22Rv1 (cell line): ENCODE measurements at regions not wholly inside any gene's neighbourhood (a gene's known extent, or its start where the extent isn't known, plus 50 kb on each side); places are given as distances from the start of the nearest gene placed in this dataset.

Experiments used
- H3K27ac ChIP-seq: fragments of 450-650 bp; 2 replicates; pipeline ENCODE4 v1.5.1; 2017
- CTCF ChIP-seq: fragments of 450-650 bp; IDR thresholded peaks from 2 replicates; pipeline ENCODE4 v1.5.1; 2017; ENCODE audit warnings: mild to moderate bottlenecking
- ZFX ChIP-seq: fragments of 450-650 bp; IDR thresholded peaks from 2 replicates; pipeline ENCODE4 v1.6.1; 2017; ENCODE audit warnings: antibody characterized with exemption, borderline replicate concordance

GRCh38 chr6:114785235-114786127 is 442.7 kb upstream of the HS3ST5 start:
- TF ChIP-seq ZFX, result no peak
- TF ChIP-seq CTCF, result no peak
- no peak overlapping the region for H3K27ac ChIP-seq

GRCh38 chr6:114783783-114784182 is 441.0 kb upstream of the HS3ST5 start:
- TF ChIP-seq CTCF, result no peak
- TF ChIP-seq ZFX, result no peak
- no peak overlapping the region for H3K27ac ChIP-seq

GRCh38 chr6:114783083-114783482 is 440.3 kb upstream of the HS3ST5 start:
- TF ChIP-seq ZFX, result no peak
- TF ChIP-seq CTCF, result no peak
- no peak overlapping the region for H3K27ac ChIP-seq

- TF ChIP-seq ZFX, result no peak
- no peak for TF ChIP-seq CTCF
- no peak overlapping the region for H3K27ac ChIP-seq
These were observed 422.0 kb upstream of the HS3ST5 start for GRCh38 chr6:114764866-114765265.

GRCh38 chr6:114762145-114762544 is 419.3 kb upstream of the HS3ST5 start:
- TF ChIP-seq ZFX, result no peak
- TF ChIP-seq CTCF, result no peak
- no peak overlapping the region for H3K27ac ChIP-seq

GRCh38 chr6:114747995-114748625 is 405.3 kb upstream of the HS3ST5 start:
- no peak overlapping the region for H3K27ac ChIP-seq
- no peak for TF ChIP-seq ZFX
- TF ChIP-seq CTCF, result peak; percentile 88

GRCh38 chr6:114740547-114740946 is 397.7 kb upstream of the HS3ST5 start:
- TF ChIP-seq CTCF (no peak), ZFX (no peak)
- no peak overlapping the region for H3K27ac ChIP-seq
